ENCODE measurements at regions not wholly inside any gene's neighbourhood (a gene's known extent, or its start where the extent isn't known, plus 50 kb on each side); places are given as distances from the start of the nearest gene placed in this dataset.

DNA sequence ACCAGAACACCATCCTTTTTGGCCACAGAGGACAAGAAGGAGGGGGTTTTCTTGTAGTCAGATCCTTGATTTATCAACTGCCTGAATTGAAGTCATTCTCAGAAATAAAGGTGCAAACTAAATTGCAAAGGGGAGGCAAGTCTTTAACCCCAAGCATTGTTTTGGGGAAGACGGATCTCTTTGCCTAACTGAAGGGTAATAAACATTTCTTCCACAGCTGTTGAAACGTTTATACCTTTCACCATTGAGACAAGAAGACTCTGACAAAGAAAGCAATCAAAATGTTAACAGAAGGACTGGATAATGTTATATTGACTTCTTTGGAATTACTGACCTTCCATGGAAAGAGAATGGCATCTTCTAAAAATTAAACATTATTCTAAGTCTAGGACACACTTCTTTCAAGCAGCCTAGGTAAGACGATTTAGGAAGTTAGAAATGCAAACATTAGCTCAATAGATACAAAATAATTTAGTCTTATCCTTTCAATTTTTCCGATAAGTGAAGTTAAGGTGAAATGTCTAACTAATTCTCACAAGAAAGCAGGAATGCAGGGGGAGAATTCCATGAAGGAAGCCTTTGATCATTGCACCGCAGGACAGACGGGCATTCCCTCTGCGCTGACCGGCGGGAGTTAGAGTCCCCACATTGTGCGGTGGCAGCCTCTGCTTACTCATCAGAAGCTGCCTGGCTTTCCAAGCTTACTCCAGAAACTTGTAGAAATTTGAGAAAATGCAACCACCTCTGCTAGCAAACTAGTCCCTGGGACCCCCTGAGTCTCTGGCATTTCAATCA is 69.4 kb upstream of the COPS8 start:
- no peak for DNase-seq

DNA sequence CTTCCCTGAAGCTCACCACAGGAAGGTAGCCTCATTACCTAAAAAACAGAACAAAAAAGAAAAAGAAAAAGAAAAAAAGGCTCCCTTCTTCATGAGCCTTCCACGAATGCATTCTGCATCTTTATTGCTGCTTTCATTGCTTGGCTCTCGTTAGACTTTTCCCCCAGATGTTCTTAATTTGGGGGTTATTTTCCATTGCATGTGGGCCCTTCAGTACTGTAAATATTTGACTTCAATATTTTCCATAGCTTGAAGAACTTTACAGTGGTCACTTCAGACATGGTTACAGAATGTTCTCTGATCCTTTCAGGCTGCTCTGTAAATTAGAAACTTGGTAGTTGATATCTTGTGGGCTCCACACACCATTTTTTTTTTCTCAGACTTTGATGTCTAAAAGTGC is 65.6 kb upstream of the COPS8 start:
- no peak for DNase-seq

DNA sequence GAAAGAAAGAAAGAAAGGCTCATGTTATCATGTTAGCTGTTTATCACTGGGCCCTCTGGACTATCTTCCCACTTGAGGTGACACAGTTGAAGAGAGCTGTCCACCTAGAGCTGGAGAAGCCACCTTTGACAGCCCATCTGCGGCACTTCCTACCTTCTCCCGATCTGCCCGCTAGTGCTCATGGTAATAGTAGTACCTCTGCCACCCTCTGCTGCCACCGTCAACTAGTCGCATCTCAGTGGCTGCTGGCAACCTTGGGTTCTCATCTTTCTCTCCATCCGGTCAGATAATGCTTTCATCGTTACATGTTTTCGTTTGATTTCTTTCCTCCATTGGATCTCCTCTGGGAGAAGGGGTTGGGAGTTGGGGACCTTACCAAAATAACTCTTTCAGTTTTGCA is 63.2 kb upstream of the COPS8 start:
- no peak for DNase-seq

DNA sequence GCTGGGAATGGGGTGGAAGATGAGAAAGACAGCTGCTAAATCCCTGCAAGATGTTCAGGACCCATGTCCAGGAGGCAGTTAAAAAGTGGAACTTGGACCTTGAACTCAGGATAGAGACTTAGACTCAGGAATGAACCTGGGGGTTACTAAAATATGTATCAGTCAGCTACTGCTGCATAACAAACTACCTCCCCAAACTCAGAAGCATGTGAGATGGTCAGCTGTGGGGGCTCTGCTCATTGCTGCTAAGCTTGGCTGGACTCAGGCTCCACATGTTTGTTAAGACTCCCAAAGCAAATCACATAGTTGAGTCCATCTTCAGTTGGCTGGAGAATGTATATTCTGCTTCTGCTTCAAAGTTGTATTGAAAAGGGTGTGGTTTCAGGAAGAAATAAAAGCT is 61.4 kb upstream of the COPS8 start:
- DNase-seq, result no peak

DNA sequence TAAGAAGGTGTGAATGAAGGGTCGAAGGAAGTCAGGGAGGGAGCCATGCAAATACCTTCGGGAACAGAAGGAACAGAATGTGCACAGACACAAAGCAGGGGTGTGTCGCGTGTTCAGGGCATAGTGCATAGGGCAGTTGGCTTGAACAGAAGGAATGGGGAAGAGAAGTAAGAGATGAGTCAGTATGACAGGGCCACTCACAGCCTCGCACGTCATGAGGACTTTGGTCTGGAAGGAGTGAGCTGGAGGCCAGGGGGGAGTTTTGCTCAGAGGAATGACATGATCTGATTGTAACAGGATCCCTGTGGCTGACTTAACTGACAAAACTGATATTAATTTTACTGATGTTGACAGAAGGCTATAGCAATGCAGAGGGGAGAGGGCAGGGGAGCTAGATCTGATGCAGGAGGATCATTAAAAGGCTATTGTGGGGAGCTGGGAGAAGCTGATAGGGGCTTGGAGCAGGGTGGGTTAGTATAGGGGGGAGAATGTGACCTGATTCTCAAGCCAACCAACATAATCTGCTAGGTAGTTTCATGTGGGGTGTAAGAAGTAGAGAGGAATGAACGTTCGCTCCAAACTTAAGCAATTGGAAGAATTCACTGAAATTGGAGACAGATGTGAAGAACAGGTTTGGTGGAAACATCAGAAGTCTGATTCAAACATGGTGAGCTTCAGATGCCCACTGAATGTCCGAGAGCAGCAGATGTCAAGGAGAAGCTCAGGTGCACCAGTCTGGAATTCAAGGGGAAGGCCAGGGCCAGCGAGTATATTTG is 60.4 kb upstream of the COPS8 start:
- no peak for DNase-seq

DNA sequence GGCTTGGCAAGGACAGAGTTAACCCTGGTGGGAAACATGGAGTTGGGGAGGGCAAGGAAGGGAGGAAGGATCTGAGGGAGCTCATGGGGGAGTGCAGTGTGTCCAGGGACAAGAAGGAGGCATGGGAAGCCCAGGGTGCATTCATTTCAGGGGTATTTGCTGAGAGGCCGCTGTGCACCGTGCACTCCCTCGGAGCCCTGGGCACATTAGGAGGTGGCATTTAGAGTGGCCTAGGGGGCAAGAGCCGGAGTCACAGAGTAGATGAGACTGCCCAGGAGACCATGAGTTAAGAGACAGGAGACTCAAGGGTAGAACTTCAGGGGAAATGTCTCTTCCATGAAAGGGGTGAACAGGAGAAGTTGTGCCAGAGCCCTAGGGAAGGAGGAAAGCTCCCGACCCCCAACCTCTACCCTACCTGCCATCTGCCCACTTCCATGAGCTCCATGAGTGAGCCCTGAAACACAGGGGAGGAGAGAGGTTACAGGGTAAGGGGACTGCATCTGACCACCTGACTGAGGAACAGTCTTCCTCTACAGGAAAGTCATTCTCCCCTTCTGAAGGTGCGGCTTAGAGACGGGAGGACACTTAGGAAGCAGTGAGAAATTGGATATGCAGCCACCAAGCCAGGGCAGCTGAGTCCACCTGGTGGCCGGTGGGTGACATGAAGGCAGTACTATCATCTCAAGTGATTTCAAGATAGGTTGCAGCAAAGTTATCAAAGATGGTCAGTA is 58.5 kb upstream of the COPS8 start:
- peak; percentile 52 for DNase-seq

DNA sequence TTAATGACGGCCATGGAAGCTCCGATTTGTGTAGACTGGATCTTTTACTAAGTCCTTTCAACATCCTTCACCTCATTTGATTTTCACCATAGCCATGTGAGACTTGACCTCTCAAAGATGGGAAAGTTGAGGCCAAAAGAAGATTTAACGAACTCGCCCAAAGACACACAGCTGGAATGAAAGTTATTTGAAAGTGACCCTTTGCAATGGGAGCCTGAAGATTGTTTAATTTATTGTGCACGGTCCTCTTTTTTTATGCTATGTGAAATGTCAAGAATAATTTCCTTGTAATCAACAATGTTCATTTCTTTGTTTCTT is 58.0 kb upstream of the COPS8 start:
- DNase-seq, result no peak

DNA sequence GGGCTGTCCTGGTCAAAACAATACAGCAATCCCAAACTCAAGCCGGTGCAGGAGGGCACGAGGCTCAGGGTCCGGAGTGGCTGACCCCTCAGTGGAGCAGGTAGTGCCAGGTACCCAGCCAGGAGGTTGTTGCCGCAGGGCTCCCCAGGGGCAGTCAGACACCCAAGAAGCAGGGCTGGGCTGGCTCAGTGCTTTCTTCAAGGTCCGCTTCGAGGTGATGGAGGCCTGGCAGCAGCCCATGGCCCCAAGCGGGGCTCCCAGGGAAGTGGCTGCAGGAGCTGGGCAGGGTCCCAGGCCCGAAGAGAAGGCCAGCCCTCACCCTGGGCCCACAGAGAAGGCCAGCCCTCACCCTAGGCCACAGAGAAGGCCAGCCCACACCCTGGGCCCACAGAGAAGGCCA is 55.3 kb upstream of the COPS8 start:
- no peak for DNase-seq

DNA sequence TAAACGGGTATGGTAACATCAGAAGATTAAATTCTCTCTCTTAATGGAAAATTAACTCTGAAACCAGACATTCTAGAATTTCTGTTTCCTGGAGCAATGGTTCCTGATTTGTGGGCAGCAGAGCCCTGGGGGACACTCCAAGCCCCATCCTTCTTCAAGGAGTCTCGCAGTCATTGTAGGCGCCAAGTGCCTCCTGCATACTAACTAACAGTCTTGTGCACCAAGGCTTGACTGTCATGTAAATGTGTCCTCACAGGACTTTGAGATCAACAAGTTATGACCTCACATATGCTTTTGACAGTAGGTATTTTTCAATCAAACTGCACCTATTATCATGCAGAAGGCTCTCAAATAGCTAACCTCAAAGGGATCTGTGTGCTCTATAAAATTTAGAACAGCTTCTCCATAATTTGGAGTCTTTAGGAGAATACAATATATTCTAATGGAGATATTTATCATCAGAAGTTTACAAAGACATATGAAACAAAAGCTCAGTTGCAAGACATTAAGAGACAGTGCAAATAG is 52.1 kb upstream of the COPS8 start:
- DNase-seq, result no peak

DNA sequence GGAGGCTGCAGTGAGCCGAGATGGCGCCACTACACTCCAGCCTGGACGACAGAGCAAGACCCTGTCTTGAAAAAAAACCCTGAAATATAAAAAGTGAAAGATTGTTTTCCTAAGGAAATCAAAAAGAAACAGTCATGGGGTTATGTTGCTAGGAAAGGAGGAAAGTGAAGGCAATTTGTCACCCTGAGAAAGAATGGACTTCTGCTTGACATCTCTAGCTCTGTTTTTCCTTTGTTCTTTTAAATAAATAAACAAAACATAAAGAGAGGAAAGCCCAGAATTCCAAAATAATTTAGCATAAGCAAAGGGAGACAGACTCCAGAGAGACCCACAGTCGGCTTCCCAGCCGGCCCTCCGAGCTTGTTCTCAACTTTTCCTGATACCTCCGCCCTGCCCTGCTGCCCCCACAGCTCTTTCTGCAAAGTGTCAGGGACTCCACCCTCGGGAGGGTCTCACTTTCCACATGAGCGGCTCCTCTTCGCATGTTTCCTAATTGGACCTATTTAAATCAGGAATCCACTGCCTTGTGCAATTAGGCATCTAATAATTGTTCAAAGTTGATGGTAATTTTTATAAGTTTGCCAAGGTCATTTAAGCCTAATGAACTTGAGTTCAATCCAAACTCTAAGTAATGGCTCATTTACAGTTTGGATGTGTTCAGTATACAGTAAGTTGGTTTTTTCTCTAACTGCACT is 49.8 kb upstream of the COPS8 start:
- DNase-seq, result no peak

Measured in CD4-positive, alpha-beta T cell treated with Interleukin-17A for 4 hours (primary cell).